HG03108 (cell line): ENCODE measurements at regions not wholly inside any gene's neighbourhood (a gene's known extent, or its start where the extent isn't known, plus 50 kb on each side); places are given as distances from the start of the nearest gene placed in this dataset.
"Not testable (repeated sequence)": the region's sequence is repeated elsewhere in the genome, so short reads cannot be mapped to it uniquely, and the experiment has no call there.

Experiments
- ATAC-seq: cut with Tn5 transposase; IDR thresholded peaks from one replicate; pipeline ENCODE4 v1.9.1; 2021; ENCODE audit warnings: moderate library complexity; ENCODE audit not compliant: unreplicated experiment

DNA sequence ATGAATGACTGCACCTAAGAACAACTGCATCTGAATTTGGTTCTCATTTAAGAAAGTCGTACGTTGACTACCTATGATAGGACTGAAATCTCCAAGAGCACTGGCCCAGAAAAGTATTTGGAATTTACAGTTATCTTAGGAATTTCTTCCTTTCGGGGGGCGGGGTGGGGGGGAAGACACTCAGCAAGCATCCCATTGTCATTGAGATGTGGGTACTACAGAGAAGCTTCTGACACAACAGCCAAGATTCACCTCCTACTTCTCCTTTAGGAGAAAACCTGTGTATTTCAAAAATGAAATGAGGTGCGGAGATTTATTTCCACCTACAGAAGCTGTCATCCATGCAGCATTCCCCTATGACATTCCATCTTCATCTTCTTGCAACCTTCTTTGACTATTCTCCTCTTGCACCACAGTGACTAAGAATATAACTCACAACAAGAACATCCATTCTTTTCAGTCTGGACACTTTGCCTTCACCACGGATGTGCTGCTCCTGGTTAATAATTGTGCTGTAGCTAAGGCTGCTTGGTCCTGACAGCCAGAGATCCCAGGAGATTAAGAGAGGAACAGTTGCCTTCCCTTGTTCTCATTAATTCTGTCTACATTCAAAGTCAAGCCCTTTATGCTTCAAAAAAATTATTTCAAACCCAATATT lies 98.4 kb upstream of the FRMD4A start:
- no peak for ATAC-seq

DNA sequence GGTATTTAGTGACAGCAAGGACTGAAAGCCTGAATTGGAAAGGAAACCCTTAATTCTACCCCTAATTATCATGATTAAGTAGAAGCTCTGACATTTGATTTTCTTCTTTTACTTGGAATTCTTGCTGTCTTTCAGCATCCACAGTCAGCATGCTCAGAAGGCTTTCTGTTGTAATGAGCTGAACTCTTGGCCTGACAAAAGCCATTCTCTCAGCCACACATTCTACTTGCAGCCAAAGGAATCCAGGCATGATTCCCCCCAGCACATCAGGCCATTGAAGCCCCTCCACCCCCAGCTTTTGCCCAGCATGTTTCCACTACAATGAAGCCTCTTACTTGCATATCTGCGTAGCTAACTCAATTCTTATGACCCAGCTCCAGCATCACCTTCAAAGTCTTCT lies 94.3 kb upstream of the FRMD4A start:
- ATAC-seq = no peak

DNA sequence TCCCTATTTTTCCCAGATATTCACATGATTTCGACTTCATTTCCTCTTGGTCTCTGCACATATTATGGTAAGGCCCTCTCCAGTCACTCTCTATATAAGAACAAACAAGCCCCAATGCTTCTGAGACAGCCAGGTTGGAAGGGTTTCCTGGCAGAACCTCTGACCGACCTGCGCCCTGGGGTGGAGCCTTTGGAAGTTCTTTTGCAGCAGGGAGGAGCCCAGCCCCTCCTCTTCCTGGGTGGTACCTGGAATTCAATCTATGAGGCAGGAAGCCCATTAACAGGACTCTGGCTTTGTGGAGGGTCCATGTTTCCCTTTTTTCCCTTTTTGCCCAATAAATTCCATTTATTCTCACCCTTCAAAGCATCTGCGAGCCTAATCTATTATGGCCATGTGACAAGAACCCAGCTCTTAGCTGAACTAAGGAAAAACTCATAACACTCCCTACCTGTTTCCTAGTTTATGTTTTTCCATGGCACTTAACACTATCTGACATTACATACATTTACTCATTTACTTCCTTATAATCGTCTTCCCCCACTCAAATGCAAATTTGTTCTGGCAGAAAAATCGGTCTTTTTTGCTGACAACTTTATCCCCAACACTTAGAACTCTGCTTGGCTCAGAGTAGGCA lies 92.5 kb upstream of the FRMD4A start:
- no peak for ATAC-seq

DNA sequence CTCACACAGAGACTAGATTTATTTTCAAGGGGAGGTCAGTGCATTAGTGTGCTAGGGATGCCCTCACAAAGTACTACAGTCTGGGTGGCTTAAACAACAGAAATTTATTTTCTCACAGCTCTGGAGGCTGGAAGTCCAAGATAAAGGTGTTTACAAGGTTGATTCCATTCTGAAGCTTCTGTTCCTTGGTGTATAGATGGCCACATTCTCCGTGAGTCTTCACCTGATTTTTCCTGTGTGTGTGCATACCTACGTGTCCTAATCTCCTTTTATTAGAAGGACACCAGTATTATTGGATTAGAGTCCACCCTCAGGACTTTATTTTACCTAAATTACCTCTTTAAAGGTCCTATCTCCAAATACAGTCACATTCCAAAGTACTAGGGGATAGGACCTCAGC lies 91.7 kb upstream of the FRMD4A start:
- ATAC-seq = no peak

DNA sequence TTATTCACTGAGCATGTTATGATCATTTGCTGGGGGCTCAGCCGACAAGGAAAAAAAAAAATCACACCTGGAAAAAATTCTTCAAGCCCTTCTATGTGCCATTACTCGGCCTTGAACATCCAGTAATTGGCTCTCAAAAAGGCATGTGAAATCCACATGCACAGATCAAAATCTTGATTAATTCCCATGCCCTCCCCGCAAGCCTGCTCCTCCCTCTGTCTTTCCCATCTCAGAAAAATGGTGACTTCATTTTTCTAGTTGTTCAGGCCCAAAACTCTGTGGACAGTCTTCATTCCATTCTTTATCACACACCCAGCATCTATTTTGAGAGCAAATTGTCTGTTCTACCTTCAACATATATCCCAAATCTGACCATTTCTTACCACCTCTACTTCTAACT lies 91.2 kb upstream of the FRMD4A start:
- no peak for ATAC-seq

DNA sequence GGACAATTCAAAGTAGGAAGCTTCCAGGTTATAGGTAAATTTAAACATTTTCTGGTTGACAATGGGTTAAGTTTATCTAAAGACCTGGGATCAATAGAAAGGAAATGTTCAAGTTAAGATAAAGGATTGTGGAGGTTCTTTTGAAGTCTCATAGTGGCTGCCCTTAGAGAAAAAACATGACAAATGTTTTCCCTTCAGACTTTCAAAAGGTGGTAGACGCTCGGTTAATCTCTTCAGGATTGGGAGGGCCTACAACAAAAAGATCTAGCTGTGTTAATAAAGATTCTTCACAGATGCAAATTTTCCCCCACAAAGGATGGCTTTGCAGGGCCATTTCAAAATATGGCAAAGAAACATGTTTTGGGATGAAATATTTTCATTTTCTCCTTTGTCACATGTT lies 86.6 kb upstream of the FRMD4A start:
- ATAC-seq = not testable (repeated sequence)

DNA sequence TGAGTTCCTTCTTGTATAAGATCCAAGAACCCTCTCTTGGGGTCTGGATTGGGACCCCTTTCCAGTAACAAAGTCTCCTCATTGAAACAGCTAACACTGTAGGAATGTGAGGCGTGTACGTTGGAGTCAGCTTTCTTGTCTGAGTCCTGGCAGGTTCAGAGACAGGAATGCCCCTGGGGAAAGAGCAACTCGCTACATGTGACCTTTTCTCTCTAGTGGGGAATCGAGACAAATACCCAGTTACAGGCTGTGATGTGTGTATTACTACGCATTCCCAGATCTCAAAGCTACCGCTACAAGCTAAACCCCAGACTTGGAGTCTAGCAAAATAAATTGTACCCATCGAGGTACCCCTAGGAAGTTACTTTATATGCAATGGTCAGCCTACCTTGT lies 85.6 kb upstream of the FRMD4A start:
- no peak for ATAC-seq

DNA sequence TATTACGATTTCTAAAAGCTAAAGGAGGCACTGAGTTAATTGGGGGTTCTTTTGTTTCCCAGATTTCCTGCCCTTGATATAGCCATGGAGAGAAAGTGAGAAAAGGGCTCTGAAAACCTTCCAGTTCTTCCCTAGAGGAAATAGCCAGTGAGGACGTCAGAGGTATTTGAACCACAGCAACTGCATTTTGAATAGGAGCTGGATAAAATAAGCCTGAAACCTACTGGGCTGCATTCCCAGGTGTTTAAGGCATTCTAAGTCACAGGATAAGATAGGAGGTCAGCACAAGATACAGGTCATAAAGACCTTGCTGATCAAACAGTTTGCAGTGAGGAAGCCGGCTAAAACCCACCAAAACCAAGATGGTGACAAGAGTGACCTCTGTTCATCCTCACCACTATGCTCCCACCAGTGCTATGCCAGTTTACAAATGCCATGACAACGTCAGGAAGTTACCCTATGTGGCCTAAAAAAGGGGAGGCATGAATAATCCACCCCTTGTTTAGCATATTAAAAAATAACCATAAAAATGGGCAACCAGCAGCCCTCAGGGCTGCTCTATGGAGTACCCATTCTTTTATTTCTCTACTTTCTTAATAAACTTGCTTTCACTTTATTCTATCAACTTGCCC lies 85.1 kb upstream of the FRMD4A start:
- ATAC-seq = no peak

DNA sequence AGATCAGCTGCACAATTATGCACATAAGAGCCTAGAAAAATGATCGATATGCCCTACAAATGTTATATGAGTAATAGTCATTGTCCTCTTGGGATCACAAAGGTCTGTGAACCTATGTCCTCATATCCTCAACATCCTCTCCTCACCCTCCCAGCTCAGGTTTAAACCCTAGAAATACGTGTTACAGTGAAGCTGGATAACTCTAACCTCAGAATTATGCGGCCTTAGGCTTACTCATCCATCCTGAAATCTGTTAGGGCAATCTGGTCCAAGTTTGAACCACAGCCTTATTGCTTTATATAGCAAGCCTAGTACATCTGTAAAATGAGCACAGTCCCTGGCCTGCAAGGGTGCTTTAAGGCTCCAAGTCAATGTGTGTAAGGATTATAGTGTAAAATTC lies 84.2 kb upstream of the FRMD4A start:
- no peak for ATAC-seq

DNA sequence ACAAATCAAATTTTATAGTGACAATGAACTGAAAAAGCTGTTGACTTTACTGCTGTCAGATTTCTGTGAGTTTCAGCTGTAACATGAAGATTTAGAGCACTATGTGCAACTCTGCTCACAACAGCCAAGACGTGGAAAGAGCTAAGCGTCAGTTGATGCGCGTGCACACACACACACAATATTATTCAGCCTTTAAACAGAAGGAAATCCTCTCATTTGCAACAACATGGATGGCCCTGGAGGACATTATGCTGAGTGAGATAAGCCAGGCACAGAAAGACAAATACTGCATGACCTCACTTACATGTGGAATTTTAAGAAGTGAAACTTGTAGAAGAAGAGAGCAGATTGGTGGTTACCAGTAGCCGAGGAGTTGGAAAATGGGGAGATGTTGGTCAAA lies 82.8 kb upstream of the FRMD4A start:
- no peak for ATAC-seq

DNA sequence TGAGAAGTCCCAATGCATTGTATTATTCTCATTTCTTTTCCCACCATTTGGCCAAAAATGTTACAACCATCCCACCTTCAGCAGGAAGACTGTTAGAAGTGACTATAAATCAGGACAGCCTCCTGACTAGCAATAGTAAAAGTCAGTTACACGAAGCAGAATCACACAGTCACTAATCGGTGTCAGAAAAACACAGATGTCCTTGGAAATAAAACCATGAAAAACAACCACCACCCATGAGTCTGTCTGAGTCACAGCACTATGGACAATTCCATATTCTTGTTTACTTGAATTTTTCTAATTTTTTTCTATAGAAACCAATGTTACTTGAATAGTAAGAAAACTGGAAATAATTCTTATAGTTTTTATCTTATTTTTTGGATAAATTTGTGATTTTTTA lies 81.9 kb upstream of the FRMD4A start:
- ATAC-seq = no peak

DNA sequence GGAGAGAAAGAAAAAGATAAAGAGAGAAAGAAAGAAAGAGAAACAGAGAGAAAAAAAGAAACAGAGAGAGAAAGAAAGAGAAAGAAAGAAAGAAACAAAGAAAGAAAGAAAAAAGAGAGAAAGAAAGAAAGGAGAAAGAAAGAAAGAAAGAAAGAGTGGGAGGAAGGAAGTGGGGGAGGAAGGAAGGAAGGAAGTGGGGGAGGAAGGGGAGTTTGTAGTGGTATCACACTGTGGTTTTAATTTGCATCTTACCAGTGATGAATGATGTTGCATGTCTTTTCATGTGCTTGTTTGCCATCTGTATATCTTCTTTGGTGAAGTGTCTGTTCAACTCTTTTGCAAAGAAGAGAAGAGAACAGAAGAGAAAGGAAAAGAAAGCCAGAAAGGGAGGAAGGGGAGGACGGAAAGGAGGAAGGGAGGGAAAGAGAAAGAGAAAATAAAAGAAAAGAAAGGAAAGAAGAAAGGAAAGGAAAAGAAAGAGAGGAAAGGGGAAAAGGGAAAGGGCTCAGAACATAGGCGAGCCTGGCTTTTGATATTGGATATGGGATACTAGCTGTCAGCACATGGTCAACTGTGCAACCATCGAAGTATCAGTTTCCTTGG lies 79.2 kb upstream of the FRMD4A start:
- no peak for ATAC-seq

DNA sequence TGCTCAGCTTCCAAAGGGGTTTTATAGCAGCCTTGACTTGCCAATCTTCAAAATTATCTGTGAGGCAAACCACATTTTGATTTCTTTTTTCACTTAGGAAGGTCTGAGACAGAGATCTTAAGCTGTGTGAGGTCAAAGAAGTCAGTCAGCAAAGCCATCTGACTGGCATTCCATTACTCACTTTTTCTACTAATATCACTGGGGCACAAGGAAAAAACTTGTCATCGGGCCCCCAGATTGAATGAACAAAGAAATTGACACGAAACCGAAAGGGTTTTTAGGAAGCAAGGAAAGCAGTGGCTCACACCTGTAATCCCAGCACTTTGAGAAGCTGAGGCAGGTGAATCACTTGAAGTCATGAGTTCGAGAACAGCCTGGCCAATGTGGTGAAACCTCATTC lies 78.5 kb upstream of the FRMD4A start:
- ATAC-seq = no peak

DNA sequence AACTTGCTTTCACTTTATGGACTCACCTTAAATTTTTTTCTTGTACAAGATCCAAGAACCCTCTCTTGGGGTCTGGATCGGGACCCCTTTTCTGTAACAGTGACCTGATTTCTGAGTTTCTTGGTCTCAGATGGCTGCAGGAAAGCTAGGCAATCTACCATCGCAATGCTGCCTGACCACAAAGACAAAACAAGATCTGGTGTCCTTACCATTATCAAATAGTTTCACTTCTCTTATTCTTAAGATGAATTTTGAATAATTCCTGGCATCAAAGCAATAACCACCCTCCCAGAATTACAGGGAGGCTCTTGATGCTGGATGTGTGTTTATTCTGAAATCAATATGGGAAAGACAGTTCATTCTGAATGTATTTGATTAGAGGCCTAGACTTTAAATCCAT lies 77.4 kb upstream of the FRMD4A start:
- no peak for ATAC-seq

DNA sequence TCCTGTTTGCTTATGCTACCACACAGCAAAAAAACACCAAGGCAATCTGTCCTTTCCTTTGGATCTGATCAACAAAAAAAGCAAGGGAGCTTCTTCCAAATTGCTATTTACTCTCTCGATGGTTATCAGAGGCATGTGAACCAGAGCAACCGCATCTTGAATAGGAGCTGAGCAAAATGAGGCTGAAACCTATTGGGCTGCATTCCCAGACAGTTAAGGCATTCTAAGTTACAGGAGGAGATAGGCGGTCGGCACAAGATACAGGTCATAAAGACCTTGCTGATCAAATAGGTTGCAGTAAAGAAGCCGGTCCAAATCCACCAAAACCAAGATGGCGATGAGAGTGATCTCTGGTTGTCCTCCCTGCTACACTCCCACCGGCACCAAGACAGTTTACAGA lies 76.8 kb upstream of the FRMD4A start:
- no peak for ATAC-seq

DNA sequence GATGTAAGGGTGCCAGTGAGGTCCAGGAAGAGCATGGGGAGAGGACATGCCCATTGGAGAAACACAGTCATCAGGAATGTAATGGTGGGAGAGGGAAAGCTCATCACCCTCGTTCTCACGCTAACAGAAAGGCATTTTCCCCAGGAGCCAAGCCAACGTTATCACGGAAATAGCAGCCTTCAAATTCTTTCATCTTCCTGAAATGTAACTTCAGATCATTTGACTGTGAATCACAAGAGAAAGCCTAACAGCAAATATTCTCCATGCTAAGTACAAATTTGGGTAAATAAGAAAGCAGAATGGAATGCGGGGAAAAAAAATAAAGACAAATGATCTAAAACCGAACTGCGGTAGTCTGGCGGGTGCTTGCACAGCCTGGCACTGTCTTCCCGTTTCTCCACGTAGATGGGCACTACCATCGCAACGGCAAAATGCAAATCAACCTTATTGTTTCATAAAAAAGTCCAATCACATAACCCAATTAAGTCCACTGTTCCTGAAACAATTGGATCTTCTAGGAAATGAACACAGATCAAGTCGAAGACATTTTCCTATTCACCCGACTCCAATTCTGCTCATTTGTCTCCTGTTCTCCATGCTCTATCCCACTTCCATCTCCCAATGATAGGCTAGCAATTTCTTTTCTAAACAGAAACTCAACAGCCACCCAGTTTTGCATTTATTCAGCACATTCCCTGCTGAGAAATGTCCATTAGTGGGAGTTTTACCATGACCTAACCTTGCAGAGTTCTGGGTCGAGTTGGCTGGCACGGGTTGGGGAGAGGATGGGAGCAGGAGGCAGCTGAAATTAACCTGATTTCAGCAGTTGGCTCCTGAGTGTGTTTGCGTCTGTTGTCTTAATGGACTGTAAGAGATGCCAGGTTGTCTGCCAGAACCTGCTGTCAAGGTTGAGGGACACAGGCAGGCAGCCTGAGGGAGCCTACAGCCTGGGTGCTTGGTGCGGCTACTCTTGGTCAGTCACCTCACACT lies 74.6 kb upstream of the FRMD4A start:
- ATAC-seq = no peak

DNA sequence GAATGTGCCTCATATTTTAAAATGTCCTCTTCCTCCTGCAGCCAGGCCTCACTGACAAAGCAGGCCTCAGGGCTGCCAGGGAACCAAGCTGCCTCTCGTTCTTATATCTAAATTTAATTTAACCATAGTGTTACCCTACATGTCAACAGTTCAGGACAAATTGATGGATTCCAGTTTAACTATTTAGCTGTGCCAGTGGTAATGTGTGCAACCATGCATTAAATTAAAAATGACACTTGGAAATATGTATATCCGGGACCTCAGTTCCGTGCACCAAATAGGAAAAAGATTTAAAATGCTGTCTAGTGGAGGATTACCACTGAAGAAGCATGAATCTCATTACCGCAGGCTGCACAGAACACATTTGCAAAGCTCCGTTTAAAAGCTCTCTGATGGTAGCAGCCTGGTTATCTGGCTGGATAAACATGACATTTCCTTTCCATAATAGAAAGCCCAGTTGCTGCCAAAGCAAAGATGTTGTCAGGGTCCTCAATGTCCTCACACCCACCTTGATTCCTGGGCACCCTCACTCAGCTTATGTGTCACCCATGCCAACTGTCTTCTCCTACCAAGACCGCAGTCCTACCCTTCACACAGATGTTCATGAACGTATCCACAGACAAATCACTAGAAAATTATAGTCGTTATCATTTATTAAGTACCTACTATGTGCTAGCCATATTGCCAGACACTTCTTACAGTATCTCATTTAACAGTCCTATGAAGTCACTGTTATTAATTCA lies 73.3 kb upstream of the FRMD4A start:
- no peak for ATAC-seq

DNA sequence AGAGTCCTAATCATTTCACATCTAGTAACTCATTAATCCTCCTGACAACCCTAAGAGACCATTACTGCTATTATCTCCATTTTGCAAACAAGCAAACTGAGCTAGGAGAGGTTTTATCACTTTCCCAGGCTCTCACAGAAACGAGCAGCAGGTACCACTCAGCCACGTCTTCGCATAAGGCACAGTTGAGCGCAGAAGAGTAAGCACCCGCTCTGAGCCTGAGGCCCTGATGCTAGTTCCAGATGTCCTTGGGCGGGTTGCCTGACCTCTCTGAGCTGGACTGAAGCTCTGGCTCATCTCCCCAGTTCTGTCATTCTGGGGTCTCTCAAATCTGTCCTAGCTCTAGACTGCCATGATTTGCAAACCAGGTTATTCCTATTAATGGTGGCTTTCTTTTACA lies 72.6 kb upstream of the FRMD4A start:
- ATAC-seq = no peak

DNA sequence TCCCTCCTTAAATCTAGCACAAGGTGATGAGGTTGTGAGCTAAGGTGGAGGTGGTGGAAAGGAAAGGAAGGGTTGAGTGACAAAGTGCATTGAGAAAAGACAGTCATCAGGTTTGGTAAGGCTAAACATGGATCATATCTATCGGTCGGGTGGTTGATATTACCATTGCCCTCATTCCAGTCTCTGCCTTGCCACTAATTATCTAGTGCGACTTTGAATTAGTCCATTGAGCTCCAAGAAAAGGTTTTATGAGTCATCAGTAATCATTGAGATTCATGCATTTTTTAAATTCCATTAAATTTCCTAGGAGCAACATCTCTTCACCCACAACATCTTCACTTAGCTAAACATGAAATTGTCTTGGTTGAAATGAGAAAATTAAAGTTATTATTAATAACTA lies 68.9 kb upstream of the FRMD4A start:
- ATAC-seq = no peak

DNA sequence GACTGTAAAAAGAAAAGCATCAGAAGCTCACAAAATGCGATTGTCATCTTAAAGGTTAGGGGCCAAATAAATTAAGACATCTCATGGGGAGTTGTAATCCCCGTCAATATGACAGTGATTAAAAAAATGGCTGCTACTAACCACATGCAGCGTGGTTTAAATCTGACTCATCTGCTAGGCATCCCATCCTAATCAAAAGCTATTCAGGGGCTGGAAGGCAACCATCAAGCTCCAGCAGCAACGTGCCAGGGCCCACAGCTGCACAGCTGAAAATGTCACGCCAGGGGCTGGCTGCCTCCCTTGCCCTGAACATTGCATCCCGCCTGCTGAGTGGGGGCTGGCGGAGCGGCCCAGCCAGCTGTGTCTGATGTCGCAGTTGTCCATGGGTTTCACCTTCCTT lies 66.3 kb upstream of the FRMD4A start:
- no peak for ATAC-seq
